ENCODE measurements at regions not wholly inside any gene's neighbourhood (a gene's known extent, or its start where the extent isn't known, plus 50 kb on each side); places are given as distances from the start of the nearest gene placed in this dataset.
"Not testable (repeated sequence)": the region's sequence is repeated elsewhere in the genome, so short reads cannot be mapped to it uniquely, and the experiment has no call there.

DNA sequence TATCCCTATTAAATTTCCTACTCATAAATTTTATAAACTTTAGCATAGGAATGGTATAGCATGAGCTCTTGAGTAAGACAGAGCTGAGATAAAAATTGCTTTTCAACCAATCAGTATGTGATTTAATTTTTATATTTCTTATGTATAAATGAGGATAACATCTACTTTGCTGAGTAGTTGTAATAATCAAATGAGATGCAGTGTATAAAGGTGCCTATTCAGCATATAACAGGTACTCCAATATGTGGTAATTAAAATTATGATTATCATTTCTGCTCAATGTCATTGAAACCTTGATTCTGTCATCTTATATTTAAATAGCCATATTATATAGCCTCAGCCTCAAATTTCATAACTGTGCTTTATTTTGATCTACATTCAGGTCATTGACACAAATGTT, 700.4 kb upstream of the SLC8A1 start:
- DNase-seq (ENCODE audit: low read depth in 2 of 2), result no peak

DNA sequence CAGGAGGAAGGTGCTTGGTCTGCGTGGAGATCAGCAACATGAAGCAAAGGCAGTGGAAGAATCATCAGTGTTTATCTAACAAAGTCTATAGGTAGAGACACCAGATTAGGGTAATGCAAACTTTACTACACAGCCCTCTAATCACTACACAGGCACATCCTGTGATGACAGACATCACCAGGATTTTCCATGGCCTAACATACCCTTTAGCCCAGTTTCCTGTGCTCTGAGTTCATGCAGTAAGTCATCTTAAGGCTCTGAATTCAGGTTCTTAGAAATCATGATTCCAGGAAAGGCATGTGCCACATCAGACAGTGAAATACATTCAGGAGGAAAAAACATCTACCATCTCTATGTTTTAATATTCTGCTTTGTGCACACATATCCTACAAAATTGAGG, 708.5 kb upstream of the SLC8A1 start:
- no peak for DNase-seq (ENCODE audit: low read depth in 2 of 2)

DNA sequence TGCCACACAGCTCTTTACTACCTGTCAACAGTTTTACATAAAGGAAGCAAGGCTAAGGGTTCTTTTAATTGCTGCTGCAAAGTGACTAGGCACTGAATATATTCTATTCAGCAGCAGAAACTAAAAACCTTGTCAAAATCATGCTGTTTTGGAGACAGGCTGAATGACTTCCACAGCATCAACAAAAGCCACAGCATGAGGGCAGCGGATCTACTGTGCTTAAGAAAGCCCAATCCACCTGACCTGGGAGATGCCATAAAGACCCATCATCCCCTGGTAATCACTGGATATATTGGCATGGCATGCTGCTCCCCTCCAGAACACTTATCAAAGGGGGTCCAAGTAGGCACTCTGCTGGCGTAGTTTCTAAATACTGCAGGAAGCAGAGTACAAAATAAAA, 715.1 kb upstream of the SLC8A1 start:
- no peak for DNase-seq (ENCODE audit: low read depth in 2 of 2)

DNA sequence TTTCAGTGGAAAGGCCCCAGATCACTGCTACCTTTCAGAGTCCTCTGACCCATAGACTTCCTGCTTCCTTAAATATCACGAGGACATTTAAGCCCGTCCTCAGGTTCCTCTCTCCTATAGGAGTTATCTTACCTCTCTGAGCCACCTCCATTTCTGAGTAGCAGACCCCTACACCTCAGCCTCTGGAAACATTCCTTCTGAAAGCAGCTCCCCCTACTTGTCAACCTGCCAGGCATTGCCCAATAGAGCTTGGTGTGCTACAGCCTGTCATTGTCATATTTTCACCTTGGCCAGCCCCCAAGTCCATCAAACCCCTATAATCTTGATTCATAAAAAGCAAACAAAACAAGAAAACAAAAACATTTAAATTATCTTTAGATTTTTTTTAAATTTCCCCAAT, 717.9 kb upstream of the SLC8A1 start:
- DNase-seq (ENCODE audit: low read depth in 2 of 2), result no peak

DNA sequence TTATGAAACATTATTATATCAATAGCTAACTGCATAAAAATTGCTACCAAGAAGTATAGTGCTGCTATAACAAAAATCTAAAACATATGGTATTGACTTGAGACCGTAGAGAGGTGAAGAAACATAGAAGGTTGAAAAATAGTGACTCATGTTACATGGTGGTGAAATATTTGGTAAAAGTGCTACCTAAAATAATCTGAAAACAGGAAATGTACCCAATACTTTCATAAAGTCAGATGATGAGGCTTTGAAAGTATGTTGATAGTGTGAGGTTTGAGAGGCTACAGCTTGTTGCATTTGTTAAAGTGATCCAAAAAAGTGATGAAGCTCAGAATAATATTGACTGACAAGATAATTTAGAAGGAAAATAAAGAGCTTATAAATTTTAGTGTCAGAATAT, 718.7 kb upstream of the SLC8A1 start:
- DNase-seq (ENCODE audit: low read depth in 2 of 2), result no peak

DNA sequence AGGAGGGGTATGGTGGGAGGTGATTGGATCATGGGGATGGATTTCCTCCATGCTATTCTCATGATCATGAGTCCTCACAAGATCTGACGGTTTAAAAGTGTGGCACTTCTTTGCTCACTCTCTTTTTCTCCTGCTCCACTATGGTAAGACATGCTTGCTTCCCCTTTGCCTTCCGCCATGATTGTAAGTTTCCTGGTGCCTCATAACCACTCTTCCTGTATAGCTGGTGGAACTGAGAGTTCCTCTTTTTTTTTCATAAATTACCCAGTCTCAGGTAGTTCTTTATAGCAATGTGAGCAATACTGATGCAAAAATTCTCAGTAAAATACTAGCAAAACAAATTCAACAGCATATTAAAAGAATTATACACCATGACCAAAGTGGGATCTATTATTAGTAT, 728.5 kb upstream of the SLC8A1 start:
- no peak for DNase-seq (ENCODE audit: low read depth in 2 of 2)

DNA sequence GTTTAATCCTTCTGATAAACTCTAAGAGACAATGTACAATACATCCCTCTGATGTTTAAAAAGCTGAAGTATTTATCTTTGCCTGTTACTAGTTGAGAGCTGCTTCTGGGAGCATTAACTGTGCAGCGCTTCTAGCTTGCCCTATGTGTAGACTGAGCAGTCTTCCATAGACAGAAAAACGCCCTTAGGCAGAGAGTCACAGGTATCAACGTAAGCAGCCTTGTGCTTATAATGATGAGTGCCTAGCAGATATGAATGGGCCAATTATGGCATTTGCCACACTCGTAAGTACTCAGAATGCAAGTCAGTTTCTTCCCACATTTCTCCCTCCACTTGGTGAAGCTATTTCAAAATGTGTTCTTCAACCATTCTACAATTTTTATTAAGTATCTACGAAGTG, 731.1 kb upstream of the SLC8A1 start:
- DNase-seq (ENCODE audit: low read depth in 2 of 2), result no peak

DNA sequence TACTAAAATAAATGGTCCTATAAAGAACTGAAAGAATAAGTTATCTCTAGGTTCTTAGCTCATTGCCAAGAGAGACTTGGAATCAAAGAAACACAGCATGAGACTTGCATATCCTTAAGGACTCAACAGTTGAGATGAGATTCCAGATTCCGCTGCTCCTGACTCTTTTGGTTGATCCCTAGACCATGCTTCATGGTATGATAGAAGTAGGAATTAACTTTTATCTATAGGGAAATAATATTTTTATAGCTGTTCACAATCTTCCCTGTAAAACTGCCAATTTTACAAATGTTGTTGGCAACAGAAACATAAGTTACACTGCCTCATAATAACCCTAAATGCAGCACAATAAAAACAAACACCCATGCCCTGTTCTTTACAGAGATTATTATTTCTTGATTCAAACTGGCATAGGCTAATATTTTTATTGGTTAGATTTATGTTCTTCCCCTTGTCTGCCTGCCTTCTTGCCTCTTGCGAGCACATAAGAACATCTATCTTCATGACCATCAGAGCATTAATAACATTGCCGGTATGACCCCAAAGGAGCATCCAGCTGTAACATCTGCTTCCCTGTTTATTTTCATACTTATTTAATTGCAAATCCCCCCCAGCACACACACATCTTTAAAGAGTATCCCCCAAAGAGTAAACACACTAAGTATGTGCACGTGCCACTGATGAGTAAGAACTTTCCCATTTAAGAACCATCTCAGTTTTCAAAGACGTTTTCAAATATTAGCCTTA, 735.7 kb upstream of the SLC8A1 start:
- no peak for DNase-seq (ENCODE audit: low read depth in 2 of 2)

DNA sequence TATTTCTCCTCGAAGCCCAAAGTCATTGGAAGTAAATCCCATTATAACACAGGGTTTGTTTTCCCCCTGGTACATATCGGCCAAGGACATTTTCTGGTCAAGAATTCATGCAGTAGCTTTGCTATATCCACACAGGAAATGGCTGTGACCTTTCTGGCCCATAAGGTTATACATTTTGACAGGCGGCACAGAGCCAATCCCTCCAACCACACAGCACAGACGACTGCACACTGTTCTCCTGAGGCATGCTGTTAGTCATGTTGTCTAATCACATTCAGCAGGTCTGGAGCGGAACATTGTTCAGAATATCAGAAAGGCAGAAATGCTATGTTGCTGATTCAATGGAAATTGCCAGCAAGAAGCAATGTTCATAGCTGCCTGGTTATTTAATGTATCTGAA, 742.3 kb upstream of the SLC8A1 start:
- DNase-seq (ENCODE audit: low read depth in 2 of 2), result no peak

DNA sequence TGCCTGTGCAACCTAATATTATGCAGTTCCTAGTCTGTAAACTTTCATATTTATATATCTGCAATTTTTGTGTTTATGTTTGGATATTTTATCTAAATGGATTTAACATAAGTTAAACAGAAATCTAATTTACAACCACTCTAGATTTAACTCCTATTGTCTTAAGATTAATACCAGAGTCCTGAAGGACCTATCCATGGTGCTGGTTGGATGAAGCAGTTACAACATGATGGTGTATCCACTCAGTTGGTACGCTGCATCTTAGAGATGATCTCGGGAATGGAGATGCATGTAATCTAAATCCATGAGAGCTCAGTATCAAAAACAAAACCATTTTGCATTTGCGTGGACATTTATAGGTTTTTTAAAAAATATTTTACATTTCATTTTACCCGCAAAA, 745.9 kb upstream of the SLC8A1 start:
- no peak for DNase-seq (ENCODE audit: low read depth in 2 of 2)

DNA sequence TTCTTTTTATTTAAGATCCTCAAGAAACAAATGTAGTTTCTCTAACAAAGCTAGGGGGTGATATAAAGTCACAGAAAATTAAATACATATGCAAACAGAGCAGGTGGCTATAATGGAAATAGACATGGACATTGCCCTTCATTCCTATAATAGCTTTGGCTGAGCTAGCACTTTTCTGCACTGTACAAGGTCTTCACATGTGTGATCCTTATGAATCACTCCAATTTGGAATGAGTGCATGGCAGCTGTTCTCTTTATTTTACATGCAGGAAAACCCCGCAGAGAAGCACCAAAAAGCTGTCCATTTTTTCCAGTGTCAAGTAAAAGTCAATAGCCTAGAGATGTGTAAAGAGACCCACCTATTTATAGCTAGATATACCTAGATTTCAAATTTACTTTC, 747.4 kb upstream of the SLC8A1 start:
- no peak for DNase-seq (ENCODE audit: low read depth in 2 of 2)

DNA sequence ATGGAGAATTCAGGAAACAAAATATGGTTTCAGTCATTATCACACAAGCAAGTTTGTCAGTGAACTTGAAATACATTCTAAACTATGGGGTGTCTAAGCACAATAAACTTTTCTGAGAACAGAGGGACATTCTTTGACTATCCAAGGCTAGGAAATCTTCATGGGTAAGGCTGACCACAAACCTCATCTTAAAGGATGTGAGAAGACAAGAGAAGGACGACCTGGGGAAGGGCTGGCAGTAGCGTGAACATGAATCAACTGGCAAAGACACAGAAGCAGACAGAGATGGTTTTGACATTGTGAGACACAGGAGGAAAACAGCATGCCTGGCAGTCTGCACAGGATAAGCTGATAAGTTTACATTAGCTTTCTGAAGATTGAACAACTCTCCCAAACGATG, 752.4 kb upstream of the SLC8A1 start:
- no peak for DNase-seq (ENCODE audit: low read depth in 2 of 2)

DNA sequence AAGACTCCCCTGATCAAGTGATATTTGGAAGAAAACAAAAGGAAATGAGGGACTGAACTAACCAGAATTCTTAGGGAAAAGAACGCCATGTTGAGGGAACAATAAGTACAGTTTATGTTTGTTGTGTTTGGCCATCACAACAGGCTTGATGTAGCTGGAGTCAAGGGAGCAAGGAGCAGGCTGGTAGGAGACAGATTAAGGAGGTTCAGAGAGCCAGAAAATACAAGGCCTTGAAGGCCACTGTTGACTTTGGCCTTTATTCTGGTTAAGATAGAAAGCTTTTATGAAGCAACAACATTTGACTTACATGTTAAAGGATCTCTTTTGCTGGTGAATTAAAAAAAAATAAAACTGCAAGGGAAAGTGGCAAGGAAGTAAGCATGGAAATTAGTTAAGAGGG, 754.1 kb upstream of the SLC8A1 start:
- DNase-seq (ENCODE audit: low read depth in 2 of 2), result no peak

DNA sequence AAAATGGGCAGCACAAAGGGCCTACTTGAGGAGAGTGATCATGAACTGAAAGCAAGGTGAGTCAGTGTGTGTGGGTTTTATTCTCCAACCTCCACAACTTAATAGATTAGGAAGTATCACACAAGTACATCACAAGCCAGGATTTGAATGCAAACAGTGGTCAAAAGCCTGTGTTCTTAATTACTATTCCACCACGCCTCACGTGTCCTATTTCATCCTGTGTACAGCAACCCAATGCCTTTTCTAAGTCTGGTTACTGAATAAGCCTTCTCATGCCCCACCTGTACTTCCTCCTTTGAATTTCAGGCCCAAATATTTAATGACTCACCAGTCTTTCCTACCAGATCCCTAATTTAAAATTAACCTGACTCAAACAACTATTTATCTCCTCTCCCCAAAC, 755.7 kb upstream of the SLC8A1 start:
- no peak for DNase-seq (ENCODE audit: low read depth in 2 of 2)

DNA sequence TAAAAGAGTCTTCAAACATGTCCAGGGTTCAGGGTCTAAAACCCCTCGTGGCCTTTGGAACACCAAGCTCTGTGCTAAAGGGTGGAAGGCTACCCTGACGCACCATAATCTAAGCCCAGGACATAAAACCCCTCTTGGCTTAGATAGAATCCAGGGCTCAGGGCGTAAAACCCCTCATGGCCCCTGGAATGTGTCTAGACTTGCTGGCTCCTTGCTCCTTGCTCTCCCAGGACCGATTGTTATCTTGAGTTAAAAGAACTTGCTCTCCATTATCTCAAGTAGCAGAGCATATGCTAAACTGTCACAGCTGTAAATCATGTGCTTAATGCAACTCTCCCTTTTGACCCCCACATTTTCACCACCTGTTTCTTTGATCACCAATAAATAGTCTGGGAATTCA, 758.1 kb upstream of the SLC8A1 start:
- DNase-seq (ENCODE audit: low read depth in 2 of 2), result not testable (repeated sequence)

DNA sequence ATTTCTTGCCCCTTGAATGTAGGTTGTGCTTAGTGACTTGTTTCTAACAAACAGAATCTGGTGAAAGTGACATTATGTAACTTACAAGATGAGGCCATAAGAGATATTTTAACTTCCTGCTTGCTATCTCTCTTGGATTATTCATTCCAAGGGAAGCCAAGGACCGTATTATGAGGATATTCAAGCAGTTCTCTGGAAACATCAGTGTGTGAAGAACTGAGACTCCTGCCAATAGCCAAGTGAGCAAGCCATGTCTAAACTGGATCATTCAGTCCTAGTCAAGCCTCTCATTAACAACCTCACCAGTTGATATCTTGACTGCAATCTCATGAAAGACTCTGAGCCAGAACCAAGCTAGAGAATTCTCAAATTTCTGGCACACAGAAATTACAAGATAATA, 765.1 kb upstream of the SLC8A1 start:
- no peak for DNase-seq (ENCODE audit: low read depth in 2 of 2)

DNA sequence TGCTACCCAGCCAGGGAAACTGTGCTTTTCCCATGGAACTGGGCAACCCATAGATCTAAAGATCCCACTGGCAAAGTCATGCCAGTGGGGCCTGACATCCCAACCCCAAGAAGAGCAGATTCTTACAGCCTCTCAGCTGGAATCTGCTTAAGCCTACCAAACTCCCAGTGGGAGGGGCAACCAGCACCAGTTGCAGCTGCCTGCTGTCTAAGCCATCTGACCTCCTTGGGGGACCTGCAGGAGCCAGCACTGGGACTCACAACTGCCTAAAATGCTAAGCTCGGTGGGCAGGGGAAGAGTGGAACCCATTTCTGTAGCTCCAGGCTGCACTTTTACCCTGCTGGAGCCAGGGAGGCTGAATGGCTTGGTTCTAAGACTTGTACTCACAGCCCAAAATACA, 770.7 kb upstream of the SLC8A1 start:
- DNase-seq (ENCODE audit: low read depth in 2 of 2), result no peak

DNA sequence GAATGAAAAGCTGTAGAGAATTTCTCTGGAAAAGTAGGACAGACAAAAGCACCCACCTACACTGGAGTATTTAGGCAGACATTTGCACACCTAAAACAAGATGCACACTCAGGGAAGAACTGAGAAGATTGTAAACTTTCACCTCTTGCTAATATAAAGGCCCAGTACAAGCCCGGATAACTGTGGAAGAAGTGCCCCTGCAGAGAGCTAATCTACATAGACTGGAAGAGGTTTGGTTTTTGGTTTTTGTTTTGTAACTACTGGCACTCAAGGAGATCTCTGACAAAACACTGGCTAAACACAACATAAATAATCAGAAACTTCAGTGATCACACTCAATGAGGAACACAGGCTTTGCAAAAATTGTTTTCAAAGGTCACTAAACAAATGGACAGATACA, 782.2 kb upstream of the SLC8A1 start:
- no peak for DNase-seq (ENCODE audit: low read depth in 2 of 2)

DNA sequence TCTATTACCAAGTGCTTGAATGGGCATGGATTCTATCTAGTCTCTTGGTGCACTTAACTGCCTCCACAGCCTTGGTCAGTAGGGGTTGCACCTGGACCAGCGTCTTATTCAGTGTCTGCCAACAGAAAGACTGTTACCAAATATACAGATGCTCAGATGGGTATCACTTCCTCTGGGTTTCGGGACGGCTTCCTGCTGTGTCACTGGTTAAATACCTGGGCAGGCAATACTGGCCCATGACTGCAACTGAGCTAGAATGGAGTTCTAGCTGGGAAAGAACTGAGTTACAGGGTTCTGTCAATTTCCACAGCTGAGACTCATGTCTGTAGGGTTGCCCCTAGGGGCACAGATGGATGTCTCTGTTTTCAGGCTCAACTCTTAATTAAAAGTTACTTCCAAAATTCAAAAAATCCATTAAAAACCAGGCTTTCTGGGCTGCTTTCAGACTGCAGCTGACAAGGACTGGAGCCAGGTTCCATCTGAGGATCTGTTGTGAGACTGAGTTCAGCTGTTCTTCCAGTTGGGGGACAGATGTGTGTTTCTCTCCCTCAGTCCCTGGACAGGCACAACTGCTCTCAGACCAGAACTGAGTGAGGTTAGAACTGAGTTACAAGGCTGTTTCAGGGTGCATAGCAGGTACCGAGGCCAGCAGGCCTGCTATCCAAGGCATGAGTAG, 789.6 kb upstream of the SLC8A1 start:
- DNase-seq (ENCODE audit: low read depth in 2 of 2), result no peak

DNA sequence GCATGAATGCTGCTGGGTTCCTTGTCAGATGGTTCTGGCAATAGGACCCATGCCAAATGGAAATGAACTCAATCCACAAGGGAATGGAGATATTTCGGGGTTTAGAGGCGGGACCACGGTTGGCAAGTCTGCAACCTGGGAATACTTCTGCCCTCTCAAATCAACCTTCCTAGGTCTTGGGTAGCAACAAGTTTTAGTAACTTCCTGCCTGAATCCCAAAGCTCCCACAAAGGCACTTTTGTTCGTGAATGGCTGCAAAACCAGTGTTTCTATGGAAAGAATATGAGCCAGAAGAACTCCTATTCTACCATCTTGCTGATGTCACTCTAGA, 790.1 kb upstream of the SLC8A1 start:
- no peak for DNase-seq (ENCODE audit: low read depth in 2 of 2)

DNA sequence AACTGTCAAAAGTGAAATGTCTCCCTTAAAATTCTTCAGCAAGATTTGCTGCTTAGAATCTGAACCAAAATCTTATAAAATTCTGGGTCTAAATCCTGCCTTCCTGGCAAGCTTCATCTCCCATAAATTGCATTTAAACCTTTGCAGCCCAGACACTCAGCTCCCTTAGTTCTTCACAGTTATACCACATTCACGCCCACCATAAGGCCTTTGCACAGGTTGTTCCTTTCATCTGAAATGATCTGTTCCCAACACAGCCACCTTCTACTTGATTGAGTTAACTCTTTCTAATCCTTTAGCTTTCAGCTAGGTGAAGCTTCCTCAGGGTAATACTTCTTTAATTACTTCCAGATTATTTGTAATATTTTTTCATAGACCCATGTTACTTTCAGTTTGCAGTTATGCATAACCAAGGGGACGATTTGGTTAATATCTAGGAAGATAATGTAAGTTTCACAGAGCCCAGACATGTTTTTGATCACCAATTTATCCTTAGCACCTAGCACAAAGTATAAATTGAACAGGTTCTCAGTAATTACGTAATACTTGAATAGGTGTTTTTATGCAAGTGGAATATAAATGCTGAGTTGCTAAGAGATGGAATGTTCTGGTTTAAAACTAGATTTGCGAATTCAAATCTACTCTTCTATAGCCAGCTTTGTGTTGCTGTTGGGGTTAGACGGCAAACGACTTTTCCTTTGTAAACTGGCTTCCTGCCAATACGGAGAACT, 779.7 kb upstream of the PKDCC start:
- DNase-seq (ENCODE audit: low read depth in 2 of 2), result no peak

DNA sequence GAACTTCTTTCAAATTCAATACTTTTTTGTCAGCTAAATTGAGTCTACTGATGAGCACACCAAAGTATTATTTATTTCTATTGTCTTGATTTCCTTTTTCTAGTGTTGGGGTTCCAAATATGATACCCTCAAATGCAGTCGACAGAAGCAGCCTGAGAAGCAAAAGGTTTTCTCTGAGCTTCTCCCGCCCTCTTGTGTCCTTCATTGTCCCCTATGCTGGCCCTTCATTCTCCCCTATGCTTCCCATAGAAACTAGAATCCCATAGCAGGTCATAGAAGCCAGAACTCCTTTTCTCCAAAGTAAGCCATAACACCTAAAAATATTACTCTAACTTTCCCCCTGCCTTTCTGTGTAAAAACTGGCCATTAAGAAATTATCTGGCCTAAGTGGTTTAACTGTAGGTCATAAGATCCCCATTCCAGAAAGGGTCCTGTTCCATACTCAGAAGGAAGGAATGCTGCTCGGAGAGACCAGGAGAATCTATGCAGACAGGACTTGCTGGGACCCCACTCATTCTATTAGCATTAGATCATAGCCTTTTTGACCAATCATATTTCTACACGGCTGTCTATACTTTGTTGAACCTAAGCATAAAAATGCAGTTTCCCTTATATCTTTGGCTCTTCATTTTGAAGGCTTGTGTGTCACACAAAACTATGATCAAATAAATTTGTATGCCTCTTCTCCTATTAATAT, 764.6 kb upstream of the PKDCC start:
- DNase-seq (ENCODE audit: low read depth in 2 of 2), result no peak

DNA sequence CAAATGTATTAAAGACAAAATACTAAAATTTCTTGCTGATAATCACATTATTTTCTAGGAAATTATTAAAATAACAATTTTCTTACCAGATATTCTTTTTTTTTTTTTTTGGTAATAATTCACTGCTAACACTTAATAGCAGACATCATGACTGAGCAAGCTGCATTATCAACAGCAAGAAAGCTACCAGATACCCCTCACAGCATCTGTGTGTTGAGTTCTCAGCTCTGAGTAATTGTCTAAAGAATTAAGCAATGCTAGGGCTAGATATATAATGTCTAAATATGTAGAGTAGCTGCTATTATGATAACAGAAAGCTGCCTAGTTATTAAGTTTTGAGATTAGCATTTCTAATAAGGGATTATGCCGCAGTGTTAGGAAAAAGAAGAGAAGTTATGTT, 754.3 kb upstream of the PKDCC start:
- DNase-seq (ENCODE audit: low read depth in 2 of 2), result no peak
